ENCODE measurements at regions not wholly inside any gene's neighbourhood (a gene's known extent, or its start where the extent isn't known, plus 50 kb on each side); places are given as distances from the start of the nearest gene placed in this dataset.
"Not testable (repeated sequence)": the region's sequence is repeated elsewhere in the genome, so short reads cannot be mapped to it uniquely, and the experiment has no call there.

GRCh38 chr18:998936-999335 is 94.3 kb downstream of the ADCYAP1 start:
- no peak for DNase-seq

GRCh38 chr18:1002653-1003178 is 98.0 kb downstream of the ADCYAP1 start:
- no peak for DNase-seq

- DNase-seq = no peak
These were observed 98.8 kb downstream of the ADCYAP1 start for GRCh38 chr18:1003499-1003898.

- DNase-seq = no peak
These were observed 101.6 kb downstream of the ADCYAP1 start for GRCh38 chr18:1006304-1006703.

GRCh38 chr18:1006965-1007364 is 102.3 kb downstream of the ADCYAP1 start:
- no peak for DNase-seq

- no peak for DNase-seq
These were observed 106.7 kb downstream of the ADCYAP1 start for GRCh38 chr18:1011349-1011748.

- no peak for DNase-seq
These were observed 108.1 kb downstream of the ADCYAP1 start for GRCh38 chr18:1012775-1013174.

- no peak for DNase-seq
These were observed 109.3 kb downstream of the ADCYAP1 start for GRCh38 chr18:1013951-1014350.

- no peak for DNase-seq
These were observed 109.8 kb downstream of the ADCYAP1 start for GRCh38 chr18:1014509-1014908.

- DNase-seq = no peak
These were observed 110.4 kb downstream of the ADCYAP1 start for GRCh38 chr18:1014951-1015624.

GRCh38 chr18:1015777-1016176 is 111.1 kb downstream of the ADCYAP1 start:
- no peak for DNase-seq

GRCh38 chr18:1017227-1018058 is 112.8 kb downstream of the ADCYAP1 start:
- no peak for DNase-seq

- DNase-seq = no peak
These were observed 113.6 kb downstream of the ADCYAP1 start for GRCh38 chr18:1018181-1018681.

- DNase-seq = no peak
These were observed 114.5 kb downstream of the ADCYAP1 start for GRCh38 chr18:1019191-1019590.

GRCh38 chr18:1020731-1021344 is 116.2 kb downstream of the ADCYAP1 start:
- DNase-seq = no peak

GRCh38 chr18:1026930-1027329 is 122.3 kb downstream of the ADCYAP1 start:
- no peak for DNase-seq

- not testable (repeated sequence) for DNase-seq
These were observed 128.4 kb downstream of the ADCYAP1 start for GRCh38 chr18:1033092-1033491.

- no peak for DNase-seq
These were observed 130.3 kb downstream of the ADCYAP1 start for GRCh38 chr18:1034971-1035370.

- DNase-seq = no peak
These were observed 132.3 kb downstream of the ADCYAP1 start for GRCh38 chr18:1036926-1037325.

GRCh38 chr18:1037776-1038175 is 133.1 kb downstream of the ADCYAP1 start:
- no peak for DNase-seq

- no peak for DNase-seq
These were observed 134.8 kb downstream of the ADCYAP1 start for GRCh38 chr18:1039421-1039820.

- DNase-seq = not testable (repeated sequence)
These were observed 138.4 kb downstream of the ADCYAP1 start for GRCh38 chr18:1043039-1043438.

GRCh38 chr18:1045658-1046057 is 141.0 kb downstream of the ADCYAP1 start:
- no peak for DNase-seq
